ENCODE measurements at regions not wholly inside any gene's neighbourhood (a gene's known extent, or its start where the extent isn't known, plus 50 kb on each side); places are given as distances from the start of the nearest gene placed in this dataset.

GRCh38 chr12:30828686-30829085, 73.9 kb upstream of the CAPRIN2 start:
- no peak for TF ChIP-seq CTCF (IDR thresholded peaks at IDR 0.05)
- TF ChIP-seq POLR2AphosphoS5 (IDR thresholded peaks at IDR 0.05), result no peak
- no peak for TF ChIP-seq POLR2A (IDR thresholded peaks at IDR 0.05)
